ENCODE measurements at regions not wholly inside any gene's neighbourhood (a gene's known extent, or its start where the extent isn't known, plus 50 kb on each side); places are given as distances from the start of the nearest gene placed in this dataset.
"Not testable (repeated sequence)": the region's sequence is repeated elsewhere in the genome, so short reads cannot be mapped to it uniquely, and the experiment has no call there.

DNA sequence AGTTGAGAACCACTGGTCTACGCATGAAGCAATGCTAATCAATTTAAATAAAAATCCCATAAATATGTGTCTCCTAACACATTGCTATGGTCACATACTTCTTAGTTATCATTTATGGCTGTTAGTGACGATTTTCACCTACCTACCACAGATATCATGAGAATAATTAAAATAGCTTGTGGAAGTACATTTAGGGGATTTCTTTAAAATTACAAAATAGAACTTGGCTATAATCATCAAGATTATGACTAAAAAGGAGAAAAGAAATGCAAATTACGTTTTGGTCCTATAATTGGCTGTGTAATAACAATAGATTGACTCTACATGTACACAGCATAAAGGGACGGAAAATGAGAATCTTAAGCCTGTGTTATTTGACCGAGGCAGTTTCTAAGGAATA, 581.4 kb downstream of the PRIM2 start:
- H4K20me1 ChIP-seq (ENCODE audit: control insufficient read depth, insufficient read depth, insufficient read length); H3K79me1 ChIP-seq (ENCODE audit: insufficient read depth, low read depth, low read length, poor library complexity, severe bottlenecking); H3K27ac Mint-ChIP-seq; H3T11ph ChIP-seq (ENCODE audit: low read length); H2BK5ac ChIP-seq (ENCODE audit: insufficient read length, low read length); H2BK20ac ChIP-seq (ENCODE audit: low read depth, low read length, poor library complexity, severe bottlenecking); H2BK15ac ChIP-seq (ENCODE audit: low read depth, low read length); H3K9ac ChIP-seq (ENCODE audit: extremely low read depth, insufficient read length, low read length); H3K36me3 Mint-ChIP-seq (ENCODE audit: insufficient read depth in 1 of 3, low read depth in 3 of 3); H3K23me2 ChIP-seq (ENCODE audit: insufficient read length, low read depth, low read length, poor library complexity, severe bottlenecking); H4K5ac ChIP-seq (ENCODE audit: insufficient read length, low read depth, low read length); H2BK120ac ChIP-seq (ENCODE audit: low read depth, low read length, poor library complexity, severe bottlenecking); H2AFZ ChIP-seq (ENCODE audit: low read length); H3K23ac ChIP-seq (ENCODE audit: insufficient read length, low read depth, low read length); H3K4me1 ChIP-seq (ENCODE audit: insufficient read depth, low read length); H4K8ac ChIP-seq (replicated peaks; ENCODE audit: insufficient read length, low read depth, low read length); H3K14ac ChIP-seq (ENCODE audit: insufficient read depth, low read length); H3K18ac ChIP-seq (ENCODE audit: insufficient read length, low read depth, low read length); H4K91ac ChIP-seq (ENCODE audit: insufficient read length, low read depth, low read length); H3K4ac ChIP-seq (ENCODE audit: low read depth, low read length); H3K4me3 Mint-ChIP-seq; H3K9me3 ChIP-seq (ENCODE audit: control insufficient read depth, low read depth, low read length); H2AK5ac ChIP-seq (ENCODE audit: insufficient read length, low read length); H3K27ac ChIP-seq (ENCODE audit: insufficient read length, low read depth, low read length); DNase-seq; H3K4me2 ChIP-seq (ENCODE audit: insufficient read depth, insufficient read length, low read length); H3K27me3 ChIP-seq (ENCODE audit: insufficient read depth, low read length); H3K56ac ChIP-seq (ENCODE audit: insufficient read length, low read depth, low read length); H3K79me2 ChIP-seq (ENCODE audit: insufficient read depth, low read length); H2BK12ac ChIP-seq (ENCODE audit: insufficient read length, low read depth, low read length); H3K27me3 Mint-ChIP-seq (ENCODE audit: low read depth); H3K4me1 Mint-ChIP-seq: not testable (repeated sequence)
- WGBS (ENCODE audit: extremely low coverage, insufficient read length, low lambda C conversion rate): no CpG with 5 or more reads among the region's 5 CpGs
- peaks cover 0 to 32% of the 10 kb centered on the region in 2 experiments; a peak in 2 of 5 replicates for H3K9me3 Mint-ChIP-seq

DNA sequence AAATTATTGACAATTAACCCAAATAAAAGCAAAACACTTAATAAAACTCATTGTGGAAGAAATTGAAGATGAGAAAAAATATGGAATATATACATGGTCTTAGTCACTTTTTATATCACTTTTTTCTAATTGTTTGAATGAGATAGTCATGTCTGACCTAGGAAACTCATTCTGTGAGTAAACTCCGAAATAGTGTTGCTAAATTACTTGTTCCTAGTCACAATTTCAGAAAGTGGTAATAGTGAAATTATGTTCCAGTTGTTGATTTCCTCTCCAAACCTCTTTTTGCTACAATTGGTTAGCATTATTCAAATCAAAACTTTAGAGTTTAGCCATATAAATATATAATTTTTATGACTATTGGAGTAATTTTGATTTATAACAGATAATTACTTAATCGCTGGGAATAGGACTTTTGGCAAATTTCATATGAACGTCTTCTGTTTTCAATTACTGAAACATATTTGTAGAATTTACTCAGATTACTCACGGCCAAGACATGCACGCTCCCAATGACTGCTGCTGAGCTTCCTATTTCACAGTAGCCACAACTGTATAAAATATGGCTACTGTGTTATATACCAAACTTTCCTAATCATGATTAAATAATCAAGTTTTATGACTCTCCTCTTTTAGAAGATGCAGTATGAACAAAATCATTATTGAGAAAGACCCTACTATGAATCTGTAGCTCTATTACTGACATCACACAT, 583.4 kb downstream of the PRIM2 start:
- not testable (repeated sequence) for DNase-seq; H4K20me1 ChIP-seq (ENCODE audit: control insufficient read depth, insufficient read depth, insufficient read length); H3K23me2 ChIP-seq (ENCODE audit: insufficient read length, low read depth, low read length, poor library complexity, severe bottlenecking); H3K27me3 ChIP-seq (ENCODE audit: insufficient read depth, low read length); H3K4me1 ChIP-seq (ENCODE audit: insufficient read depth, low read length); H3K27me3 Mint-ChIP-seq (ENCODE audit: low read depth); H3K27ac Mint-ChIP-seq; H2AFZ ChIP-seq (ENCODE audit: low read length); H3T11ph ChIP-seq (ENCODE audit: low read length); H3K79me1 ChIP-seq (ENCODE audit: insufficient read depth, low read depth, low read length, poor library complexity, severe bottlenecking); H2BK15ac ChIP-seq (ENCODE audit: low read depth, low read length); H4K8ac ChIP-seq (replicated peaks; ENCODE audit: insufficient read length, low read depth, low read length); H3K18ac ChIP-seq (ENCODE audit: insufficient read length, low read depth, low read length); H3K79me2 ChIP-seq (ENCODE audit: insufficient read depth, low read length); H4K91ac ChIP-seq (ENCODE audit: insufficient read length, low read depth, low read length); H2AK5ac ChIP-seq (ENCODE audit: insufficient read length, low read length); H2BK20ac ChIP-seq (ENCODE audit: low read depth, low read length, poor library complexity, severe bottlenecking); H3K36me3 Mint-ChIP-seq (ENCODE audit: insufficient read depth in 1 of 3, low read depth in 3 of 3); H2BK12ac ChIP-seq (ENCODE audit: insufficient read length, low read depth, low read length); H3K4me1 Mint-ChIP-seq; H2BK120ac ChIP-seq (ENCODE audit: low read depth, low read length, poor library complexity, severe bottlenecking); H3K4me2 ChIP-seq (ENCODE audit: insufficient read depth, insufficient read length, low read length); H3K27ac ChIP-seq (ENCODE audit: insufficient read length, low read depth, low read length); H3K4me3 Mint-ChIP-seq; H3K56ac ChIP-seq (ENCODE audit: insufficient read length, low read depth, low read length); H3K9me3 ChIP-seq (ENCODE audit: control insufficient read depth, low read depth, low read length); H4K5ac ChIP-seq (ENCODE audit: insufficient read length, low read depth, low read length); H3K9ac ChIP-seq (ENCODE audit: extremely low read depth, insufficient read length, low read length); H3K4ac ChIP-seq (ENCODE audit: low read depth, low read length); H3K14ac ChIP-seq (ENCODE audit: insufficient read depth, low read length); H3K23ac ChIP-seq (ENCODE audit: insufficient read length, low read depth, low read length); H2BK5ac ChIP-seq (ENCODE audit: insufficient read length, low read length)
- no CpG with 5 or more reads among the region's 5 CpGs for WGBS (ENCODE audit: extremely low coverage, insufficient read length, low lambda C conversion rate)
- peaks cover 0 to 37% of the 10 kb centered on the region in 2 experiments; a peak in 2 of 5 replicates for H3K9me3 Mint-ChIP-seq
